ENCODE measurements at regions not wholly inside any gene's neighbourhood (a gene's known extent, or its start where the extent isn't known, plus 50 kb on each side); places are given as distances from the start of the nearest gene placed in this dataset.

- TF ChIP-seq, protein P1, sequence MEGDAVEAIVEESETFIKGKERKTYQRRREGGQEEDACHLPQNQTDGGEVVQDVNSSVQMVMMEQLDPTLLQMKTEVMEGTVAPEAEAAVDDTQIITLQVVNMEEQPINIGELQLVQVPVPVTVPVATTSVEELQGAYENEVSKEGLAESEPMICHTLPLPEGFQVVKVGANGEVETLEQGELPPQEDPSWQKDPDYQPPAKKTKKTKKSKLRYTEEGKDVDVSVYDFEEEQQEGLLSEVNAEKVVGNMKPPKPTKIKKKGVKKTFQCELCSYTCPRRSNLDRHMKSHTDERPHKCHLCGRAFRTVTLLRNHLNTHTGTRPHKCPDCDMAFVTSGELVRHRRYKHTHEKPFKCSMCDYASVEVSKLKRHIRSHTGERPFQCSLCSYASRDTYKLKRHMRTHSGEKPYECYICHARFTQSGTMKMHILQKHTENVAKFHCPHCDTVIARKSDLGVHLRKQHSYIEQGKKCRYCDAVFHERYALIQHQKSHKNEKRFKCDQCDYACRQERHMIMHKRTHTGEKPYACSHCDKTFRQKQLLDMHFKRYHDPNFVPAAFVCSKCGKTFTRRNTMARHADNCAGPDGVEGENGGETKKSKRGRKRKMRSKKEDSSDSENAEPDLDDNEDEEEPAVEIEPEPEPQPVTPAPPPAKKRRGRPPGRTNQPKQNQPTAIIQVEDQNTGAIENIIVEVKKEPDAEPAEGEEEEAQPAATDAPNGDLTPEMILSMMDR (conservative IDR thresholded peaks at IDR 0.05; ENCODE audit: low read depth, low read length) = no peak
- no peak for TF ChIP-seq EZH2 (IDR thresholded peaks at IDR 0.05; ENCODE audit: borderline replicate concordance, low read depth, low read length, poor library complexity, severe bottlenecking)
Measured at GRCh38 chr7:153935095-153935494, 117.1 kb upstream of the DPP6 start.

All from A673 (cell line).